ENCODE measurements at regions not wholly inside any gene's neighbourhood (a gene's known extent, or its start where the extent isn't known, plus 50 kb on each side); places are given as distances from the start of the nearest gene placed in this dataset.

DNA sequence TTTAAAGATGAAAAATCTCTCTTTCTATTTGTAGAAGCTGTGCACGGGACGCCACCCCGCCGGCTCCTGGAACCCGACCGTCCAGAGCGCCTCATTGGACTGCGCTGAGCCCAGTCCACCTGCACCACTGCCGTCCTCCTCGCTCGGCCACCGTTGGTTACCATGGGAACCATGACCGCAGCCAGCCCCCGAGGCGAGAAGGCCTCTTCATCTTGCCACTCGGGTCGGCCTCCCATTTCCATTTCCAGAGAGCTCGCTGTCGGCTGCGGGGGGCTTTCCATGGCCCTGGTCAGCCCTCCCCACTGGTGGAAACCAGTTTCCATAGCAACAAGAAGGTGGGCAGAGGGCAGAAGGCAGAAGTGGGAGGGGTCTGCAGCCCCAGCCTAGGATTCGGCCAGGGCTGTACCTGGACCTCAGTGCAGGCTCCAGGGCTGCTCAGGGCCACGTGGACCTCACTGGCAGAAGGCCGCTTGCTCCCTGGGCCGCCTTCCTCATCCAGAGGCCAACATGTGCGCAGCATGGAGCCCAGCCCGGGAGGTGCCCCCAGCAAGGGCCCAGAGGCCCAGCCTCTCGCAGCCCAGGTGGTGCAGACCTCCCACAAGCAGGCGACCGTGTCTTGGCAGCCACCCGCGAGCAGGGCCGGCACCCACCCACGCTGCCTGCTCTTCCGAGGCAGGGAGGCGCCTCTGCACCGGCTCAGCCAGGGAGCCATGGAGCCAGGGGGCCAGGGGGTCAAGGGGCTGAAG is 283.5 kb upstream of the PPP2R2D start:
- no peak for TF ChIP-seq GATA3 (IDR thresholded peaks at IDR 0.05; ENCODE audit: low read depth, low read length)
- TF ChIP-seq GATA2 (IDR thresholded peaks at IDR 0.05; ENCODE audit: low read depth, low read length), result no peak

Measured in SH-SY5Y (cell line).